HG02642 (cell line): ENCODE measurements at regions not wholly inside any gene's neighbourhood (a gene's known extent, or its start where the extent isn't known, plus 50 kb on each side); places are given as distances from the start of the nearest gene placed in this dataset.

ENCODE experiments used
- ATAC-seq: cut with Tn5 transposase; IDR thresholded peaks from one replicate; pipeline ENCODE4 v1.9.1; 2021; ENCODE audit warnings: mild to moderate bottlenecking; ENCODE audit not compliant: unreplicated experiment, poor library complexity

- no peak for ATAC-seq
These were observed 711.1 kb upstream of the SEL1L start for GRCh38 chr14:82244791-82245190.

GRCh38 chr14:82251494-82251893 lies 717.8 kb upstream of the SEL1L start:
- ATAC-seq, result no peak

GRCh38 chr14:82270286-82270685 lies 736.6 kb upstream of the SEL1L start:
- ATAC-seq, result no peak

GRCh38 chr14:82298811-82299210 lies 765.2 kb upstream of the SEL1L start:
- no peak for ATAC-seq

- no peak for ATAC-seq
These were observed 775.5 kb upstream of the SEL1L start for GRCh38 chr14:82309199-82309598.

GRCh38 chr14:82313889-82314288 lies 780.2 kb upstream of the SEL1L start:
- no peak for ATAC-seq

- no peak for ATAC-seq
These were observed 794.8 kb upstream of the SEL1L start for GRCh38 chr14:82328442-82328841.

- no peak for ATAC-seq
These were observed 807.7 kb upstream of the SEL1L start for GRCh38 chr14:82341261-82341810.

- ATAC-seq, result no peak
These were observed 808.9 kb upstream of the SEL1L start for GRCh38 chr14:82342596-82342995.

GRCh38 chr14:82345184-82345583 lies 811.5 kb upstream of the SEL1L start:
- no peak for ATAC-seq

- ATAC-seq, result no peak
These were observed 820.5 kb upstream of the SEL1L start for GRCh38 chr14:82354126-82354525.

GRCh38 chr14:82359201-82359600 lies 825.5 kb upstream of the SEL1L start:
- no peak for ATAC-seq

- no peak for ATAC-seq
These were observed 828.8 kb upstream of the SEL1L start for GRCh38 chr14:82362452-82362851.

GRCh38 chr14:82365471-82365870 lies 831.8 kb upstream of the SEL1L start:
- no peak for ATAC-seq

GRCh38 chr14:82366803-82367202 lies 833.1 kb upstream of the SEL1L start:
- no peak for ATAC-seq

- ATAC-seq, result no peak
These were observed 845.6 kb upstream of the SEL1L start for GRCh38 chr14:82379291-82379690.

- no peak for ATAC-seq
These were observed 851.4 kb upstream of the SEL1L start for GRCh38 chr14:82385048-82385447.

GRCh38 chr14:82387699-82388098 lies 854.0 kb upstream of the SEL1L start:
- ATAC-seq, result no peak

- no peak for ATAC-seq
These were observed 854.8 kb upstream of the SEL1L start for GRCh38 chr14:82388488-82388887.

GRCh38 chr14:82390586-82390985 lies 856.9 kb upstream of the SEL1L start:
- no peak for ATAC-seq

GRCh38 chr14:82394916-82395315 lies 861.3 kb upstream of the SEL1L start:
- no peak for ATAC-seq

GRCh38 chr14:82398256-82398655 lies 864.6 kb upstream of the SEL1L start:
- ATAC-seq, result no peak

GRCh38 chr14:82403987-82404386 lies 870.3 kb upstream of the SEL1L start:
- ATAC-seq, result no peak
